ENCODE measurements at regions not wholly inside any gene's neighbourhood (a gene's known extent, or its start where the extent isn't known, plus 50 kb on each side); places are given as distances from the start of the nearest gene placed in this dataset.

- no peak for TF ChIP-seq SPI1 (IDR thresholded peaks at IDR 0.05; ENCODE audit: borderline replicate concordance, insufficient read depth, low read depth, low read length)
- TF ChIP-seq SRF (IDR thresholded peaks at IDR 0.05; ENCODE audit: low read depth in 2 of 2, low read length in 2 of 2): no peak
- TF ChIP-seq EZH2 (IDR thresholded peaks at IDR 0.05; ENCODE audit: borderline replicate concordance, control insufficient read depth, low read depth, low read length): no peak
- TF ChIP-seq, protein P1, sequence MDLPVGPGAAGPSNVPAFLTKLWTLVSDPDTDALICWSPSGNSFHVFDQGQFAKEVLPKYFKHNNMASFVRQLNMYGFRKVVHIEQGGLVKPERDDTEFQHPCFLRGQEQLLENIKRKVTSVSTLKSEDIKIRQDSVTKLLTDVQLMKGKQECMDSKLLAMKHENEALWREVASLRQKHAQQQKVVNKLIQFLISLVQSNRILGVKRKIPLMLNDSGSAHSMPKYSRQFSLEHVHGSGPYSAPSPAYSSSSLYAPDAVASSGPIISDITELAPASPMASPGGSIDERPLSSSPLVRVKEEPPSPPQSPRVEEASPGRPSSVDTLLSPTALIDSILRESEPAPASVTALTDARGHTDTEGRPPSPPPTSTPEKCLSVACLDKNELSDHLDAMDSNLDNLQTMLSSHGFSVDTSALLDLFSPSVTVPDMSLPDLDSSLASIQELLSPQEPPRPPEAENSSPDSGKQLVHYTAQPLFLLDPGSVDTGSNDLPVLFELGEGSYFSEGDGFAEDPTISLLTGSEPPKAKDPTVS (IDR thresholded peaks at IDR 0.05; ENCODE audit: low read depth, low read length): no peak
- TF ChIP-seq STAT3 (IDR thresholded peaks at IDR 0.05; ENCODE audit: low read depth, low read length): no peak
These were observed 85.3 kb upstream of the TIAM2 start (continued) for GRCh38 chr6:154909821-154910220.

DNA sequence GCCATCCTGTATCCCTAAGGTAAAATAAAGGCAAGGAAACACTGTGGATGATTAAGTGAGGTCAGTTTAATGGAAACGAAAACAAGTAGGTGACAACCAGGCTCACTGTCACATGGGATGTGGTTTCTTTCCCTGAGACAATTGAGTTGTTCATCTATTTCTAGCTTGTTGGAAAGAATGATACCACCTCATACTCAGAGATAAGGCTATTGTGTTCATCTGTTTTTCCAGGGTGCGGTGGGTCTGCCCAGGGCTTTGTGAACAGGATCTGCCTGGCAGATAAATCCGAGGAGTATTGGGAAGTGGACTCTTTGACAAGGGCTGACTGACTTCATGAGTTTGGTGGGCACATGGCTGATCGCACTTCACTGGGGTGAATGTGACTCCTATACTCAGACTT lies 80.8 kb upstream of the TIAM2 start:
- ChIA-PET POLR2A (no interaction called here), CTCF (interaction anchor here (0.8 to 1.2 kb wide), 2 partner anchors 10 to 238 kb away, joined by 3 read pairs; no protein-coding TSS in a partner anchor), SMC1A (ENCODE audit: uncharacterized antibody, unreplicated experiment) (no interaction called here), RAD21 (ENCODE audit: unreplicated experiment) (no interaction called here)
- DNase-seq (ENCODE audit: low read depth, low spot score) (no peak), FAIRE-seq (no peak), ATAC-seq (no peak)
- in situ Hi-C loops (cut with MboI): no loop called here
- no peaks in the 10 kb centered on the region for H3K27me3 ChIP-seq (replicated peaks in 1 of 2; ENCODE audit: control insufficient read depth in 2 of 2, insufficient read depth in 2 of 2, low read length in 1 of 2)
- no peaks in the 10 kb centered on the region for H3K79me2 ChIP-seq (ENCODE audit: control insufficient read depth, insufficient read depth, low read length)
- no peaks in the 10 kb centered on the region for H3K9me3 ChIP-seq (replicated peaks; ENCODE audit: control insufficient read depth, insufficient read depth, low read length)
- intact Hi-C loops (cut with micrococcal nuclease; ENCODE audit: unreplicated experiment): loop anchor here (5.0 kb wide), 1 partner anchor 237 kb away; no protein-coding TSS in a partner anchor
- no peak overlapping the region for H2AFZ ChIP-seq (ENCODE audit: control insufficient read depth, low read depth, low read length)
- no peak overlapping the region for H3K9ac ChIP-seq (ENCODE audit: control insufficient read depth, insufficient read depth, low read length)
- no TSS peak for BruUV-seq (replicated peaks)
- 79% methylated on average over 4 of the region's 4 CpGs for WGBS (ENCODE audit: insufficient coverage, insufficient replicate concordance, low lambda C conversion rate, missing lambda C conversion rate)
- no peak overlapping the region for H3K27ac ChIP-seq (ENCODE audit: control insufficient read depth, insufficient read depth)
- H3K4me2 ChIP-seq (ENCODE audit: control insufficient read depth, insufficient read depth): no peak overlapping the region
- TF ChIP-seq ZBTB11 (CRISPR knock-in tag; IDR thresholded peaks at IDR 0.05) (no peak), BCL11A (IDR thresholded peaks at IDR 0.05; ENCODE audit: low read depth, low read length) (no peak), MEF2B (IDR thresholded peaks at IDR 0.05; ENCODE audit: partially characterized antibody, poor library complexity, severe bottlenecking) (no peak), RB1 (IDR thresholded peaks at IDR 0.05; ENCODE audit: borderline replicate concordance) (no peak), KDM1A (IDR thresholded peaks at IDR 0.05; ENCODE audit: borderline replicate concordance) (no peak), SMAD1 (IDR thresholded peaks at IDR 0.05; ENCODE audit: low read depth, partially characterized antibody) (no peak)
- H3K4me1 ChIP-seq (ENCODE audit: control insufficient read depth, insufficient read depth, low read length): no peaks in the 10 kb centered on the region
- no peaks in the 10 kb centered on the region; a peak in 1 of 4 replicates for H3K36me3 ChIP-seq (ENCODE audit: control insufficient read depth in 2 of 2, insufficient read depth in 2 of 2, low read length in 1 of 2)
- H4K20me1 ChIP-seq (ENCODE audit: control insufficient read depth, insufficient read depth): no peaks in the 10 kb centered on the region
- no peak overlapping the region for H3K4me3 ChIP-seq

All from GM12878 (cell line).